Kidney (tissue), 13 donors: ENCODE measurements at regions not wholly inside any gene's neighbourhood (a gene's known extent, or its start where the extent isn't known, plus 50 kb on each side); places are given as distances from the start of the nearest gene placed in this dataset.

ENCODE experiments used
- DNase-seq, 5 donors: peaks; one replicate each; pipeline ENCODE4 v3.0.0-alpha.2; 2013 to 2020
- FAIRE-seq: peaks from 2 replicates; lab custom pipeline; 2012; peaks lifted over from hg19 to GRCh38; lab: Jason Lieb, UNC
- H3K27ac ChIP-seq, 2 donors: one replicate each; pipeline ENCODE4 v1.7.0; 2013; ENCODE audit warnings: low read depth in 2 of 2, low read length in 2 of 2, inconsistent platforms in 1 of 2
- H3K27me3 ChIP-seq: one replicate; pipeline ENCODE4 v1.7.1; 2013; ENCODE audit warnings: low read length, inconsistent platforms; ENCODE audit not compliant: control insufficient read depth, insufficient read depth
- H3K36me3 ChIP-seq, 3 donors: one replicate each; pipeline versions ENCODE4 v1.7.0 to v1.7.1; 2013; ENCODE audit warnings: low read length in 3 of 3, control low read depth in 1 of 3, inconsistent platforms in 1 of 3; ENCODE audit not compliant: insufficient read depth in 3 of 3, control insufficient read depth in 2 of 3
- H3K4me1 ChIP-seq, 3 donors: one replicate each; pipeline versions ENCODE4 v1.7.0 to v1.7.1; 2013; ENCODE audit warnings: low read length in 3 of 3, inconsistent platforms in 1 of 3, low read depth in 1 of 3; ENCODE audit not compliant: control insufficient read depth in 2 of 3, insufficient read depth in 2 of 3
- H3K4me3 ChIP-seq, 3 donors: one replicate each; pipeline versions ENCODE4 v1.7.0 to v1.8.1; 2013; ENCODE audit warnings: low read length in 3 of 3, control low read depth in 1 of 3, inconsistent platforms in 1 of 3
- H3K9ac ChIP-seq, 3 donors: one replicate each; pipeline versions ENCODE4 v1.7.0 to v1.7.1; 2013; ENCODE audit warnings: low read length in 3 of 3, control low read depth in 1 of 3, inconsistent platforms in 1 of 3
- H3K9me3 ChIP-seq, 3 donors: one replicate each; pipeline versions ENCODE4 v1.7.0 to v1.7.1; 2013; ENCODE audit warnings: low read length in 3 of 3, control low read depth in 1 of 3, inconsistent platforms in 1 of 3; ENCODE audit not compliant: control insufficient read depth in 2 of 3, insufficient read depth in 1 of 3
- CTCF ChIP-seq: IDR thresholded peaks from 3 replicates; pipeline ENCODE4 v1.5.1; 2012; ENCODE audit warnings: mild to moderate bottlenecking, moderate library complexity, borderline replicate concordance; ENCODE audit not compliant: insufficient read depth; ENCODE audit errors: extremely low read depth
- intact Hi-C: fragments of 100-400 bp; cut with DNase I; formaldehyde crosslinking; loops from one replicate; pipeline ENCODE4 v1.11.1; 2022
- donor health status: control.
- donor health status: control.
- donor health status: control.
- donor health status: control.
- donor health status: control.
- donor health status: DM: yes; HTN: yes; CAD: no.
- donor health status: Normal renal cell carcinoma (clear cell type).

- no peak for TF ChIP-seq CTCF
- Histone ChIP-seq H3K27me3 (no peaks in the 10 kb centered on the region), H3K9me3 (no peaks in the 10 kb centered on the region), H3K4me1 (no peaks in the 10 kb centered on the region), H3K36me3 (no peaks in the 10 kb centered on the region), H3K4me3 (no peak overlapping the region), H3K9ac (no peak overlapping the region), H3K27ac (no peak overlapping the region)
- peak in 2 of 5 donors; percentile 3 to 14 for DNase-seq
- intact Hi-C loops: no loop called here
- no peak for FAIRE-seq
These were observed 479.4 kb downstream of the NTRK3 start for GRCh38 chr15:87777054-87777561.

- no peak for TF ChIP-seq CTCF
- intact Hi-C loops: no loop called here
- peak in 1 of 5 donors; percentile 25 for DNase-seq
- Histone ChIP-seq H3K36me3 (no peaks in the 10 kb centered on the region), H3K27me3 (no peaks in the 10 kb centered on the region), H3K9ac (no peak overlapping the region), H3K27ac (no peak overlapping the region), H3K4me1 (peaks cover 0 to 2% (median 0%) of the 10 kb centered on the region in 3 donors), H3K9me3 (no peaks in the 10 kb centered on the region), H3K4me3 (no peak overlapping the region)
- FAIRE-seq: no peak
These were observed 489.0 kb downstream of the NTRK3 start for GRCh38 chr15:87767516-87767915.

- Histone ChIP-seq H3K27me3 (no peaks in the 10 kb centered on the region), H3K36me3 (no peaks in the 10 kb centered on the region), H3K9ac (no peak overlapping the region), H3K4me3 (no peak overlapping the region), H3K9me3 (no peaks in the 10 kb centered on the region), H3K4me1 (peaks cover 0 to 7% (median 0%) of the 10 kb centered on the region in 3 donors), H3K27ac (no peak overlapping the region)
- TF ChIP-seq CTCF: no peak
- FAIRE-seq (no peak), DNase-seq (peak in 2 of 5 donors; percentile 8 to 16)
- intact Hi-C loops: no loop called here
These were observed 491.9 kb downstream of the NTRK3 start for GRCh38 chr15:87764461-87765240.
